ENCODE measurements at regions not wholly inside any gene's neighbourhood (a gene's known extent, or its start where the extent isn't known, plus 50 kb on each side); places are given as distances from the start of the nearest gene placed in this dataset.
"Not testable (repeated sequence)": the region's sequence is repeated elsewhere in the genome, so short reads cannot be mapped to it uniquely, and the experiment has no call there.

DNA sequence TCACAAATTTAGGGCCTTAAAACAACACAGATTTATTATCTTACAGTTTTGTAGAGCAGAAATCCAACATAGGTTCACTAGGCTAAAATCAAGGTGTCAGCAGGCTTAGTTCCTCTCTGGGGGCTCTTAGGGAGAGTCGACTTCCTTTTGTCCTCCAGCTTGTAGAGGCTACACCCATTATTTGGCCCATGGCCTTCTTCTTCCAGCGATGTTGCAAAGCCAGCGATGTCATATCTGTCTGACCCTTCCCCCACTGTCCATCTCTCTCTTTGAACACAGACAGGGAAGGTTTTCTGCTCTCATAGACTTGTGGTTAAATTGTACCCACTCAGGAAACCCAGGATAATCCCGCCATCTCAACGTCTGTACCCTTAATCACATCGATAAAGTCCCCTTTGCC, 60.3 kb upstream of the SHB start:
- in situ Hi-C loops (cut with HindIII; ENCODE audit: low pct_ligation_motif_present, low pct_unique_long_range_greater_than_20kb, low sequenced_read_pairs): no loop called here
- DNase-seq: no peak

DNA sequence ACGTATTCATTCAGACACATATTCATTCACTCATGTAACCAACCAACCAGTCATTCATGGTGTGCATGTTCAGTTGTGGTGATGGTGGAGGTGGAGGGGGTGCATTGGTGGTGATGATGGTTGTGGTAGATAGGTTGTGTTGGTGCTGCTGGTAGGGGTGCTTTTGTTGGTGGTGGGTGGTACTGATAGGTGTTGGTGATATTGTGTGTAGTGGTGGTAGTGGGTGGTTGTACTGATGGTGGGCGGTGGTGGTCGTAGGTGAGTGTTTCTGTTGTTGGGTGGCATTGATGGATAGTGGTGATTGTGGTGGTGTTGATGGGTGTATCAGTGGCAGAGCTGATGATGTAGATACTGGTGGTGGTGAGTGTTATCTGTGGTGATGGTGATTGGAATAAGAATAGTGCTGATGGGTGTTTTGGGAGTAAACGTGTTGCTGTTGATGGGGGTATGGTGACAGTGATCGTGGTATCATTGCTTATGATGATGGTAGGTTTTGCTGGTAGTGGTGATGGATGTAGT, 59.8 kb upstream of the SHB start:
- DNase-seq: no peak
- in situ Hi-C loops (cut with HindIII; ENCODE audit: low pct_ligation_motif_present, low pct_unique_long_range_greater_than_20kb, low sequenced_read_pairs): no loop called here

DNA sequence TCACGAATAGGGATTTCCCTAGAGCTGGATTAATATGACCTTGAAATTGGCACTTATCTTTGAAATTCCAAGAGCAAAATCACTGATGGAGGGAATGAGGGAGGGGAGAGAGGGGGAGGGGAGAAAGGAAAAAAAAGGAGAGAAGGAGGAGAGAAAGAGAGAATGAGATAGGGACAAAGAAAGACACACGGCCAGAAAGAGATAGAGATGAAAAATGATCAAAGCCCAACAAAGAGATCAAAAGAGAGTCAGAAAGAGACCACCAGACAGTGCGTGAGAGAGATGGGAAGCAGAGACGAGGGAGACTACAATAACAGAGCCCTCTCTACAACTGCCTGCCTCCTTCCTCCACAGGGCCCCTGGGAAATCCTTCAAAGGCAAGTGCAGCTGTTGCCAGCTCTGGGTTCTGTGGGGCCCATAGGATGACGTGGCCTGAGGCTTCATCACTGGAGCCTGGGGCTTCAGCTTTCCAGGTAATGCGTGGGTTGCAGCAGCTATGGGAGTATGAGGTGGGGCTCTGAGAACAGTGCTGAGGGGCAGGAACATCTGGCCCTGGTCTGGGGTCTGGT, 58.3 kb upstream of the SHB start:
- no peak for DNase-seq
- in situ Hi-C loops (cut with HindIII; ENCODE audit: low pct_ligation_motif_present, low pct_unique_long_range_greater_than_20kb, low sequenced_read_pairs): no loop called here

DNA sequence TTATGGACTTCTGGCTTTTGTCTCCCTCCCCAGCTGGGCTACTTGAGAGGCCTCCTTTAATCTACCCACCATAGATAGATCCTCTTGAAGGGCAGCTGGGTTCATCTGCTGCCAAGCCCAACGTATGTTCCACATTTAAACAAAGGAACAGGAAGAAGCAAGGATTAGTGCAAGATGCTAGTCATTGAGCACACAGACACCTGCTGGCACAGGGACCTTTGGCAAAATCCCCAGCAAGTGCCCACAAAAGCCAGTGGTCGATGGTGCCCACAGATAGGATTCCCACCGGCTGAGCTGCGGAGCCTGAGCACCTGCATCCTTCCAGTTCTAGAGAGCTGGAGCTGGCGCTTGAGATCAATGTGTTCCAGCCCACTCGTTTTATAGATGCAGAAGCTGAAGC, 57.7 kb upstream of the SHB start:
- DNase-seq: no peak
- in situ Hi-C loops (cut with HindIII; ENCODE audit: low pct_ligation_motif_present, low pct_unique_long_range_greater_than_20kb, low sequenced_read_pairs): no loop called here

DNA sequence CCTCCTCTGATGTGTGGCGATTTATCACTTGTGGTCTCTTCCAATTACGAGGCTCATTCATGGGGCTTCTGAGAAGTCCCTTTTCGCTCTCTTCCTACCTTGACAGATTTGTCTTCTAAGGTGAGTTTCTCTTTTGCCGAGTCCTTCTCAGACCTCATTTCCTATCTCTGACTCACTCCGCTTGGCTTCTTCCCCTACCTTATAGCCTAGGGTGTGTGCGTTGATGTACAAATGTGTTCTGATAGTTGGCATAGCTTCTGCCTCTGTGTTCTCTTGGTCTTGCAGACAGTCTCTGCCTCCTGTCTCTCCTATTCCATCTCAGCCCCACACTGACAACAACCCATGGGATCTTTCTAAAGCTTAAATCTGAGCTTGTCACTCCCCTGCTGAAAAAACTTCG, 56.9 kb upstream of the SHB start:
- no peak for DNase-seq
- in situ Hi-C loops (cut with HindIII; ENCODE audit: low pct_ligation_motif_present, low pct_unique_long_range_greater_than_20kb, low sequenced_read_pairs): no loop called here

DNA sequence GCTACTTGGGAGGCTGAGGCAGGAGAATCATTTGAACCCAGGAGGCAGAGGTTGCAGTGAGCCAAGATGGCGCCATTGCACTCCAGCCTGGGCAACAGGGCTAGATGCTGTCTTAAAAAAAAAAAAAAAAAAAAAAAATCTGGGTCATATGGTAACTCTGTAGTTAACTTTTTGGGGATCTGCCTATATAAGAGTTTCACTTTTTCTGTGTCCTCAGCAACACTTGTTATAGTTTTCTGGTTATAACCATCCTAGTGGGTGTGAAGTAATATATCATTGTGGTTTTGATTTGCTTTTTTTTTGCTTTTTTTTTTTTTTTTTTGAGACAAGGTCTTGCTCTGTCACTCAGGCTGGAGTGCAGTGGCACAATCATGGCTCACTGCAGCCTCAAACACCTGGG, 54.3 kb upstream of the SHB start:
- DNase-seq; in situ Hi-C loops (cut with HindIII; ENCODE audit: low pct_ligation_motif_present, low pct_unique_long_range_greater_than_20kb, low sequenced_read_pairs): not testable (repeated sequence)

DNA sequence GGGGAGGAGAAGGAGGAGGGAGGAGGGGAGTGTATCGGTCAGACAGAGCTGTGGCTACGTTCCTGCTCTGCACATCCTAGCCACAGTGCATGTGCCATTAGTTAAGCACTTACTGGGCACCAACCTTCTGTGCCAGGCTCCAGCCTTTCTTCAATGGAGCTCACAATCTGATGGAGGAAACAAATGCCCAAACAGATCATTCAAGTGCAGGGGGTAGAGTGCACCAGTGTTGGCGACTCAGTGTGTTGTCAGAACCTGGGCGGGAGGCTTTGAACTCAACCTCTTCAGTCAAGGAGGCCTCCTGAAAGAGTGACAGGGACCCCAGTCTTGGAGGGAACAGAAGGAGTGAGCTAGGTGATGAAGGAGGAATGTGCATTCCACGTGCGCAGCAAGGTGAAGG, 51.9 kb upstream of the SHB start:
- no peak for DNase-seq
- in situ Hi-C loops (cut with HindIII; ENCODE audit: low pct_ligation_motif_present, low pct_unique_long_range_greater_than_20kb, low sequenced_read_pairs): no loop called here

DNA sequence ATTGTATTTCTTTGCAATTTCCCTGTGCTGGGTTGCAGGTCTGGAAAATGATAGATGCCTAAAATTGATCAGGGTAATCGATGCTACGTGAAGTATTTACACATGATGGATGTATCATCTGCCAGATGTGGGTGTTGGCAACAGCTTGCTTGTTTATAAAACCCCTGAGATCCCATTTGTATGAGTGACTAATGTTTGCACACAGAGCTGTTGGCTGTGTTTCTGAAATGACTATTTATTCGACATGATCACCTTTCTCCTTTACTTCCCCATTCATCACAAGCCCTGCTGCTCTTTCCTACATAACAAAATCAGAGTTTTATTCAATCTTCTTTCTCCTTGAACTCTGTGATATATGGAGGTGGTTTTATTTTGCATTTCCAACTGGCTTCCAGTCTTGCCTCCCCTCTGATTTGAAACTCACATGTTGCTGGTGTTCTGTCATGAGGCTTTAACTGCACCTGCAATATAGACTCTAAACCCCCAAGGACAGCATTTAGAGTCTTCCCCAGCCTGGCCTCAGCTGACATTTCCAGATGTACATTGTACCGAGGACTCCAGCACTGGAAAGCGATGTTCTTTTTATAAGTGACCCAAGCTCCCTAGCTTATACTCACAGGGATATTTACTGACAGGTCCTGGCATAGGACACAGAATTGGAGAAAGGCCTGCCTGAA, 50.7 kb upstream of the SHB start:
- in situ Hi-C loops (cut with HindIII; ENCODE audit: low pct_ligation_motif_present, low pct_unique_long_range_greater_than_20kb, low sequenced_read_pairs): no loop called here
- DNase-seq: no peak

DNA sequence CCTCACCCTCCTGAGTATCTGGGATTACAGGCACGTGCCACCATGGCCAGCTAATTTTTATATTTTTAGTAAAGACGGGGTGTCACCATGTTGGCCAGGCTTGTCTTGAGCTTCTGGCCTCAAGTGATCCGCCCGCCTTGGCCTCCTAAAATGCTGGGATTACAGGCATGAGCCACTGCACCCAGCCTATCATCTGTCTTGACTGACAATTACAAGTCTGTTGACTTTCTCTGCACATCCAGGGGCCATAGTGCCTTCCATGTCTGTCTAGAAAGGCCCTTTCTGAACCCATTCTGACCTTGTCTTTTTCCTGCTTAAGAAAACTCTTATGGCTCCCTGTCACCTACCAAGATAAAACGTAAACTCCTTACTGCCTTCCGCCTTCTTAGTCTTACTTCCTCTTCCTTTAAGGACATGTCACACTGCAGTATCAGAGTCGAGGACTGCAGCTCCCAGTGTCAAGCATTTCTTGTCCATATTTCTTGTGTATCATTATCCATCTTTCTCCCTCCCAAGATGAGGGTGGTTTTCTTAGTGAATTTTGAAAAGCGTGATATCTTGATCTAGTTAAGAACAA, 49.9 kb upstream of the SHB start:
- in situ Hi-C loops (cut with HindIII; ENCODE audit: low pct_ligation_motif_present, low pct_unique_long_range_greater_than_20kb, low sequenced_read_pairs): no loop called here

More for the DNA sequence above, 49.9 kb upstream of the SHB start:
- no peak for DNase-seq
